ENCODE measurements at regions not wholly inside any gene's neighbourhood (a gene's known extent, or its start where the extent isn't known, plus 50 kb on each side); places are given as distances from the start of the nearest gene placed in this dataset.
"Not testable (repeated sequence)": the region's sequence is repeated elsewhere in the genome, so short reads cannot be mapped to it uniquely, and the experiment has no call there.

GRCh38 chr12:24363177-24363754 is 413.8 kb upstream of the SOX5 start:
- intact Hi-C loops (cut with micrococcal nuclease) = no loop called here
- ATAC-seq = no peak
- DNase-seq = peak; percentile 39

- DNase-seq = no peak
- intact Hi-C loops (cut with micrococcal nuclease) = no loop called here
- no peak for ATAC-seq
Observed at GRCh38 chr12:24361877-24362580, 412.6 kb upstream of the SOX5 start.

GRCh38 chr12:24360907-24361306 is 411.4 kb upstream of the SOX5 start:
- intact Hi-C loops (cut with micrococcal nuclease) = no loop called here
- ATAC-seq (no peak), DNase-seq (no peak)

- ATAC-seq (no peak), DNase-seq (no peak)
- intact Hi-C loops (cut with micrococcal nuclease) = no loop called here
Observed at GRCh38 chr12:24360461-24360860, 411.0 kb upstream of the SOX5 start.

GRCh38 chr12:24360057-24360456 is 410.6 kb upstream of the SOX5 start:
- DNase-seq (no peak), ATAC-seq (no peak)
- intact Hi-C loops (cut with micrococcal nuclease) = no loop called here

- intact Hi-C loops (cut with micrococcal nuclease) = no loop called here
- DNase-seq (no peak), ATAC-seq (no peak)
Observed at GRCh38 chr12:24359418-24359817, 409.9 kb upstream of the SOX5 start.

GRCh38 chr12:24356240-24356804 is 406.9 kb upstream of the SOX5 start:
- no peak for DNase-seq
- no peak for ATAC-seq
- intact Hi-C loops (cut with micrococcal nuclease) = no loop called here

GRCh38 chr12:24352363-24352762 is 402.9 kb upstream of the SOX5 start:
- DNase-seq (no peak), ATAC-seq (no peak)
- intact Hi-C loops (cut with micrococcal nuclease) = no loop called here

- intact Hi-C loops (cut with micrococcal nuclease) = no loop called here
- ATAC-seq (no peak), DNase-seq (no peak)
Observed at GRCh38 chr12:24349051-24349799, 399.8 kb upstream of the SOX5 start.

GRCh38 chr12:24348180-24348579 is 398.7 kb upstream of the SOX5 start:
- DNase-seq; ATAC-seq; intact Hi-C loops (cut with micrococcal nuclease): not testable (repeated sequence)

- DNase-seq (no peak), ATAC-seq (no peak)
- intact Hi-C loops (cut with micrococcal nuclease) = no loop called here
Observed at GRCh38 chr12:24328261-24328660, 378.8 kb upstream of the SOX5 start.

GRCh38 chr12:24325331-24325730 is 375.9 kb upstream of the SOX5 start:
- intact Hi-C loops (cut with micrococcal nuclease) = no loop called here
- ATAC-seq (no peak), DNase-seq (no peak)

- DNase-seq (no peak), ATAC-seq (no peak)
- intact Hi-C loops (cut with micrococcal nuclease) = no loop called here
Observed at GRCh38 chr12:24307716-24308335, 358.4 kb upstream of the SOX5 start.

GRCh38 chr12:24307153-24307552 is 357.7 kb upstream of the SOX5 start:
- DNase-seq (no peak), ATAC-seq (no peak)
- intact Hi-C loops (cut with micrococcal nuclease) = no loop called here

- ATAC-seq (no peak), DNase-seq (no peak)
- intact Hi-C loops (cut with micrococcal nuclease) = no loop called here
Observed at GRCh38 chr12:24306001-24306400, 356.5 kb upstream of the SOX5 start.

GRCh38 chr12:24304285-24304684 is 354.8 kb upstream of the SOX5 start:
- ATAC-seq (no peak), DNase-seq (no peak)
- intact Hi-C loops (cut with micrococcal nuclease) = no loop called here

- DNase-seq = no peak
- intact Hi-C loops (cut with micrococcal nuclease) = no loop called here
- ATAC-seq = no peak
Observed at GRCh38 chr12:24302708-24303107, 353.2 kb upstream of the SOX5 start.

GRCh38 chr12:24297516-24297915 is 348.0 kb upstream of the SOX5 start:
- intact Hi-C loops (cut with micrococcal nuclease) = no loop called here
- ATAC-seq (no peak), DNase-seq (no peak)

- DNase-seq (no peak), ATAC-seq (no peak)
- intact Hi-C loops (cut with micrococcal nuclease) = no loop called here
Observed at GRCh38 chr12:24293549-24293948, 344.1 kb upstream of the SOX5 start.

- intact Hi-C loops (cut with micrococcal nuclease) = no loop called here
- ATAC-seq (no peak), DNase-seq (no peak)
Observed at GRCh38 chr12:24287963-24288362, 338.5 kb upstream of the SOX5 start.

Measured in left ventricle myocardium superior (tissue), 1 donor.